PC-9 (cell line): ENCODE measurements at regions not wholly inside any gene's neighbourhood (a gene's known extent, or its start where the extent isn't known, plus 50 kb on each side); places are given as distances from the start of the nearest gene placed in this dataset.

Source experiments
- BruUV-seq: library from RNA; stranded (reverse); fragments of 400-500 nt; replicated peaks from 2 replicates; lab custom pipeline; 2021; lab: Mats Ljungman, UMichigan
- CTCF ChIA-PET: fragments of 300-600 bp; sonication (Branson Sonifier 250); formaldehyde crosslinking; loops from one replicate; lab custom pipeline; 2022; ENCODE audit warnings: antibody characterized with exemption; lab: Charles Lee
- POLR2A ChIA-PET: fragments of 300-600 bp; sonication (Branson Sonifier 250); formaldehyde crosslinking; loops from one replicate; lab custom pipeline; 2022; ENCODE audit warnings: antibody characterized with exemption; ENCODE audit not compliant: unreplicated experiment; lab: Charles Lee
- DNase-seq, 2 experiments: peaks; one replicate each; pipeline versions ENCODE4 v3.0.0 to v3.0.0-alpha.2; 2015 to 2022; ENCODE audit warnings: mixed read lengths in 1 of 2
- H2AFZ ChIP-seq: fragments of 200-600 bp; sonication (generic); 2 replicates; pipeline ENCODE4 v1.8.1; 2017; ENCODE audit warnings: antibody characterized with exemption
- H3F3A ChIP-seq: fragments of 200-600 bp; sonication (generic); 2 replicates; pipeline ENCODE4 v1.8.1; 2017; ENCODE audit warnings: antibody characterized with exemption, mild to moderate bottlenecking, low read depth; ENCODE audit not compliant: insufficient read depth
- H3K27ac ChIP-seq: fragments of 200-600 bp; sonication (generic); 2 replicates; pipeline ENCODE4 v1.6.1; 2016; ENCODE audit warnings: mixed run types
- H3K27me3 ChIP-seq: fragments of 200-600 bp; sonication (generic); 2 replicates; pipeline ENCODE4 v1.6.1; 2016; ENCODE audit warnings: low read depth, mixed run types; ENCODE audit not compliant: insufficient read depth
- H3K36me3 ChIP-seq: fragments of 200-600 bp; sonication (generic); 2 replicates; pipeline ENCODE4 v1.6.1; 2016; ENCODE audit warnings: low read depth, mixed run types
- H3K4me1 ChIP-seq: fragments of 200-600 bp; sonication (generic); replicated peaks from 2 replicates; pipeline ENCODE4 v1.6.1; 2016; ENCODE audit warnings: mixed run types; ENCODE audit not compliant: insufficient read depth
- H3K4me2 ChIP-seq: fragments of 200-600 bp; sonication (generic); 2 replicates; pipeline ENCODE4 v1.6.1; 2017; ENCODE audit warnings: mixed run types
- H3K4me3 ChIP-seq: fragments of 200-600 bp; sonication (generic); 2 replicates; pipeline ENCODE4 v1.6.1; 2016; ENCODE audit warnings: mixed run types
- H3K79me2 ChIP-seq: fragments of 200-600 bp; sonication (generic); 2 replicates; pipeline ENCODE4 v1.6.1; 2017; ENCODE audit warnings: low read depth, mixed run types
- H3K9me2 ChIP-seq: fragments of 200-600 bp; sonication (generic); 2 replicates; pipeline ENCODE4 v1.8.1; 2017; ENCODE audit warnings: mild to moderate bottlenecking; ENCODE audit not compliant: insufficient read depth
- H3K9me3 ChIP-seq: fragments of 200-600 bp; sonication (generic); 2 replicates; pipeline ENCODE4 v1.8.1; 2016; ENCODE audit warnings: low read depth; ENCODE audit not compliant: insufficient read depth
- H4K20me1 ChIP-seq: fragments of 200-600 bp; sonication (generic); 2 replicates; pipeline ENCODE4 v1.8.1; 2017; ENCODE audit not compliant: insufficient read depth
- CTCF ChIP-seq: fragments of 200-600 bp; sonication (generic); conservative IDR thresholded peaks from 2 replicates; pipeline ENCODE4 v1.6.1; 2017; ENCODE audit warnings: mixed run types, antibody characterized with exemption, mild to moderate bottlenecking, moderate library complexity
- EZH2 ChIP-seq: fragments of 200-600 bp; sonication (generic); IDR thresholded peaks from 2 replicates; pipeline ENCODE4 v1.8.0; 2017; ENCODE audit warnings: antibody characterized with exemption, low read depth
- intact Hi-C: fragments of 100-400 bp; cut with micrococcal nuclease; formaldehyde crosslinking; loops from one replicate; pipeline ENCODE4 v1.10.0; 2022; ENCODE audit not compliant: unreplicated experiment

DNA sequence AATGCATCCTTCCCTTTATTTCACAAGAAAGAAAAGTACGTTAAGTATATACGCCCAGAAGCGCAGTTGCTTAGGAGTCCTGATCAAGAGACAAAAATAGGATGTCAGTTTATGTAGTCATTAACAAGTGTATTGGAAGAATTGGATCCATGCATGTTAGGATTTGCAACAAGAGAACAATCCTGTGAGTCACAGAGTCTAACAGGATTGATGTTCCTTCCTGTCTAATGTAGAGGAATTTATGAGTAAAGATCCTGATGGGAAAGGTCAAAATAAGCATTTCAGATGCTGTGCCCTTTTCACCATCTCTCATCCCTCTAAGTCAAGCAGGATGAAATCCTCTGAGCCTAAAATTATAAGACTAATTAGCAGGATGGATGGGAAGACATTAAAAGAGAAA, 406.0 kb upstream of the GRIA1 start:
- H3K27ac ChIP-seq = no peak overlapping the region
- no peaks in the 10 kb centered on the region for H3K9me2 ChIP-seq
- H3F3A ChIP-seq = no peaks in the 10 kb centered on the region
- BruUV-seq = no TSS peak
- H3K4me2 ChIP-seq = no peak overlapping the region
- DNase-seq = no peak
- no peaks in the 10 kb centered on the region for H4K20me1 ChIP-seq
- no peaks in the 10 kb centered on the region for H3K79me2 ChIP-seq
- no peak overlapping the region for H3K4me3 ChIP-seq
- ChIA-PET CTCF (no interaction called here), POLR2A (no interaction called here)
- H3K4me1 ChIP-seq = no peaks in the 10 kb centered on the region
- no peaks in the 10 kb centered on the region for H3K9me3 ChIP-seq
- H2AFZ ChIP-seq = no peak overlapping the region
- no peak for TF ChIP-seq EZH2
- TF ChIP-seq CTCF = no peak
- intact Hi-C loops = no loop called here
- no peaks in the 10 kb centered on the region for H3K36me3 ChIP-seq
- no peaks in the 10 kb centered on the region for H3K27me3 ChIP-seq

- Histone ChIP-seq H3K9me3 (no peaks in the 10 kb centered on the region), H3K9me2 (no peaks in the 10 kb centered on the region), H3K36me3 (no peaks in the 10 kb centered on the region), H3K79me2 (no peaks in the 10 kb centered on the region), H3K4me2 (no peak overlapping the region), H2AFZ (no peak overlapping the region), H4K20me1 (no peaks in the 10 kb centered on the region), H3F3A (no peaks in the 10 kb centered on the region), H3K4me1 (no peaks in the 10 kb centered on the region), H3K27me3 (no peaks in the 10 kb centered on the region), H3K27ac (no peak overlapping the region), H3K4me3 (no peak overlapping the region)
- ChIA-PET POLR2A (no interaction called here), CTCF (no interaction called here)
- TF ChIP-seq EZH2 (no peak), CTCF (no peak)
- BruUV-seq = no TSS peak
- no peak for DNase-seq
- intact Hi-C loops = no loop called here
These were observed 404.0 kb upstream of the GRIA1 start for GRCh38 chr5:153086486-153086885.

DNA sequence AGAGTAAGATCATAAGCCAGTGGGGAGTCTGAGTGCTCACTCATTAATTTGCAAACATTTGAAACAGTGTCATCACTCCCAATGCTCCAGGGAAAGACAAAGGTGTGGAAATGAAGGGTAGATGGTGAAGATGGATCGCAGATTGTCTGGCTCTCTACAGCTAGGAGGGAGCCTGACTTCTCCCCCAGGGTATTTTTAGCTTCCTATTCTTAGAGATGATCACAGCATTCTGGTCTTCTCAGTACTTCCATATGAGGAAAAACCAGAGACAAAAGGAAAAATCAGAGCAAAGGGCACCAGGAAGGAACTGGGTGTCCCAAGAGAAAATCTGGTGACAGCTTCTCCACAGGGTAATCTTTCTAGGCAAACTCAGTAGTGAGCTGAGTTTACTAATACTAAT, 401.9 kb upstream of the GRIA1 start:
- intact Hi-C loops = no loop called here
- Histone ChIP-seq H3K4me1 (no peaks in the 10 kb centered on the region), H3K9me2 (no peaks in the 10 kb centered on the region), H2AFZ (no peak overlapping the region), H3F3A (no peaks in the 10 kb centered on the region), H4K20me1 (no peaks in the 10 kb centered on the region), H3K4me2 (no peak overlapping the region), H3K27ac (no peak overlapping the region), H3K36me3 (no peaks in the 10 kb centered on the region), H3K9me3 (no peaks in the 10 kb centered on the region), H3K4me3 (no peak overlapping the region), H3K79me2 (no peaks in the 10 kb centered on the region), H3K27me3 (no peaks in the 10 kb centered on the region)
- BruUV-seq = no TSS peak
- DNase-seq = no peak
- POLR2A ChIA-PET = no interaction called here
- TF ChIP-seq EZH2 = no peak
- TF ChIP-seq CTCF = no peak
- CTCF ChIA-PET = no interaction called here
